ENCODE measurements at regions not wholly inside any gene's neighbourhood (a gene's known extent, or its start where the extent isn't known, plus 50 kb on each side); places are given as distances from the start of the nearest gene placed in this dataset.

GRCh38 chr14:57038689-57039088 is 228.4 kb upstream of the OTX2 start:
- Histone ChIP-seq H3K27ac (no peak overlapping the region), H3K27me3 (no peaks in the 10 kb centered on the region), H3K4me1 (no peaks in the 10 kb centered on the region), H3K9me3 (no peaks in the 10 kb centered on the region), H3K36me3 (no peaks in the 10 kb centered on the region), H3K4me3 (no peak overlapping the region)
- 13 to 60% methylated on average over 1 of the region's 1 CpG for WGBS, 2 donors (ENCODE audit: low coverage in 1 of 2)
- TF ChIP-seq POLR2AphosphoS5 (IDR thresholded peaks at IDR 0.05), result no peak
- no peak for TF ChIP-seq EP300 (IDR thresholded peaks at IDR 0.05)
- TF ChIP-seq POLR2A (IDR thresholded peaks at IDR 0.05), result no peak
- no peak for TF ChIP-seq CTCF (IDR thresholded peaks at IDR 0.05)
- no peak for ATAC-seq

- Histone ChIP-seq H3K27ac (no peak overlapping the region), H3K27me3 (no peaks in the 10 kb centered on the region), H3K9me3 (peaks cover 0 to 12% (median 0%) of the 10 kb centered on the region in 3 donors), H3K4me3 (no peak overlapping the region), H3K36me3 (no peaks in the 10 kb centered on the region), H3K4me1 (no peaks in the 10 kb centered on the region)
- WGBS, 2 donors (ENCODE audit: low coverage in 1 of 2), result 100% methylated on average over 1 of the region's 1 CpG
- ATAC-seq, result no peak
- TF ChIP-seq POLR2A (IDR thresholded peaks at IDR 0.05) (no peak), EP300 (IDR thresholded peaks at IDR 0.05) (no peak), CTCF (IDR thresholded peaks at IDR 0.05) (no peak), POLR2AphosphoS5 (IDR thresholded peaks at IDR 0.05) (no peak)
Measured at GRCh38 chr14:57031474-57031873, 221.2 kb upstream of the OTX2 start.

GRCh38 chr14:57029620-57030253 is 219.5 kb upstream of the OTX2 start:
- 17 to 24% methylated on average over 2 of the region's 2 CpGs for WGBS, 2 donors (ENCODE audit: low coverage in 1 of 2)
- H3K9me3 ChIP-seq, result peaks cover 0 to 12% (median 0%) of the 10 kb centered on the region in 3 donors
- H3K27me3 ChIP-seq, result no peaks in the 10 kb centered on the region
- no peak overlapping the region for H3K27ac ChIP-seq
- ATAC-seq, result no peak
- no peak overlapping the region for H3K4me3 ChIP-seq
- TF ChIP-seq EP300 (IDR thresholded peaks at IDR 0.05) (no peak), POLR2AphosphoS5 (IDR thresholded peaks at IDR 0.05) (no peak), CTCF (IDR thresholded peaks at IDR 0.05) (no peak), POLR2A (IDR thresholded peaks at IDR 0.05) (no peak)
- H3K4me1 ChIP-seq, result no peaks in the 10 kb centered on the region
- H3K36me3 ChIP-seq, result no peaks in the 10 kb centered on the region

- Histone ChIP-seq H3K27me3 (no peaks in the 10 kb centered on the region), H3K4me3 (no peak overlapping the region), H3K9me3 (peaks cover 0 to under 1% (median 0%) of the 10 kb centered on the region in 3 donors), H3K36me3 (no peaks in the 10 kb centered on the region), H3K27ac (no peak overlapping the region), H3K4me1 (no peaks in the 10 kb centered on the region)
- ATAC-seq, result no peak
- no peak for TF ChIP-seq EP300 (IDR thresholded peaks at IDR 0.05)
- no peak for TF ChIP-seq CTCF (IDR thresholded peaks at IDR 0.05)
- no peak for TF ChIP-seq POLR2A (IDR thresholded peaks at IDR 0.05)
- no peak for TF ChIP-seq POLR2AphosphoS5 (IDR thresholded peaks at IDR 0.05)
Measured at GRCh38 chr14:57025456-57025855, 215.2 kb upstream of the OTX2 start.

- Histone ChIP-seq H3K27ac (no peak overlapping the region), H3K4me3 (no peak overlapping the region), H3K27me3 (no peaks in the 10 kb centered on the region), H3K36me3 (no peaks in the 10 kb centered on the region), H3K9me3 (no peaks in the 10 kb centered on the region), H3K4me1 (no peaks in the 10 kb centered on the region)
- WGBS, 2 donors (ENCODE audit: low coverage in 1 of 2), result 70 to 82% methylated on average over 5 to 6 of the region's 6 CpGs
- ATAC-seq, result no peak
- no peak for TF ChIP-seq CTCF (IDR thresholded peaks at IDR 0.05)
- TF ChIP-seq POLR2A (IDR thresholded peaks at IDR 0.05), result no peak
- no peak for TF ChIP-seq POLR2AphosphoS5 (IDR thresholded peaks at IDR 0.05)
- no peak for TF ChIP-seq EP300 (IDR thresholded peaks at IDR 0.05)
Measured at GRCh38 chr14:57022608-57023007, 212.3 kb upstream of the OTX2 start.

Data from gastroesophageal sphincter (tissue), 4 donors.